ENCODE measurements at regions not wholly inside any gene's neighbourhood (a gene's known extent, or its start where the extent isn't known, plus 50 kb on each side); places are given as distances from the start of the nearest gene placed in this dataset.

DNA sequence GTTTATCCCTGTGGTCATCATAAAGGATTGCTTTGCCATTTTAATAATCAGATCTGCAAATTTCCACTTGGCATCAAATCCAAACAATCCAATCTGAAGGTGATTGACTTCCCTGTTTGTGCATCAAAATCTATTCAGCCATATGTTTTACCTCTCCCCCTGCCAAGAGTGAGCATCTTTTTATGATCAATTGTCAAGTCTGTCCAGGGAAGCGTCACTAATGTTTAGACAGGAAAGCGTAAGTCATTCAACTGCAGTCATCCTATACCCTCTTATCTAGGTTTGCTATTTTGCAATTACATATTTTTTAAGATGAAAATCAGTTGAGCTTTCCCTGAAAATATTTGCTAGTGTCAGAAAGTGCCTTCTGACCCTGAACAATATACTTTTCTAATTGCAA lies 1224.1 kb upstream of the SEL1L start:
- Mint-ChIP-seq H3K36me3 (no peaks in the 10 kb centered on the region), H3K27me3 (ENCODE audit: low read depth in 3 of 3) (peaks cover 0 to 2% (median 0%) of the 10 kb centered on the region in 3 donors), H3K4me1 (no peaks in the 10 kb centered on the region), H3K4me3 (no peak overlapping the region), H3K27ac (no peak overlapping the region), H3K9me3 (peaks cover 0 to 5% (median 2%) of the 10 kb centered on the region in 7 donors)
- Histone ChIP-seq H3K36me3 (replicated peaks in 1 of 2; ENCODE audit: control insufficient read depth in 1 of 2, insufficient read depth in 2 of 2, low read length in 2 of 2) (no peaks in the 10 kb centered on the region), H2AFZ (ENCODE audit: insufficient read depth, low read depth, low read length, poor library complexity, severe bottlenecking) (no peak overlapping the region), H3K79me2 (ENCODE audit: insufficient read depth, low read length) (no peaks in the 10 kb centered on the region), H3K27ac (ENCODE audit: low read depth in 1 of 2, low read length in 2 of 2) (no peak overlapping the region), H4K20me1 (ENCODE audit: insufficient read depth, low read length) (no peaks in the 10 kb centered on the region), H3K4me2 (replicated peaks; ENCODE audit: extremely low read depth, low read length, poor library complexity, severe bottlenecking) (no peak overlapping the region), H3K9me3 (replicated peaks in 1 of 2; ENCODE audit: control insufficient read depth in 1 of 2, insufficient read depth in 1 of 2, low read length in 2 of 2) (no peaks in the 10 kb centered on the region), H3K27me3 (ENCODE audit: control insufficient read depth in 2 of 2, insufficient read depth in 2 of 2, low read length in 2 of 2) (no peaks in the 10 kb centered on the region), H3K4me3 (replicated peaks in 1 of 3; ENCODE audit: low read depth in 2 of 3, low read length in 3 of 3) (no peak overlapping the region), H3K9ac (ENCODE audit: insufficient read depth, low read length, poor library complexity, severe bottlenecking) (no peak overlapping the region), H3K4me1 (ENCODE audit: control insufficient read depth in 1 of 2, insufficient read depth in 2 of 2, low read length in 2 of 2) (no peaks in the 10 kb centered on the region)
- no CpG with 5 or more reads among the region's 2 CpGs for WGBS (ENCODE audit: insufficient coverage)
- intact Hi-C loops (cut with micrococcal nuclease), result no loop called here
- DNase-seq, result no peak
- TF ChIP-seq, protein P1, sequence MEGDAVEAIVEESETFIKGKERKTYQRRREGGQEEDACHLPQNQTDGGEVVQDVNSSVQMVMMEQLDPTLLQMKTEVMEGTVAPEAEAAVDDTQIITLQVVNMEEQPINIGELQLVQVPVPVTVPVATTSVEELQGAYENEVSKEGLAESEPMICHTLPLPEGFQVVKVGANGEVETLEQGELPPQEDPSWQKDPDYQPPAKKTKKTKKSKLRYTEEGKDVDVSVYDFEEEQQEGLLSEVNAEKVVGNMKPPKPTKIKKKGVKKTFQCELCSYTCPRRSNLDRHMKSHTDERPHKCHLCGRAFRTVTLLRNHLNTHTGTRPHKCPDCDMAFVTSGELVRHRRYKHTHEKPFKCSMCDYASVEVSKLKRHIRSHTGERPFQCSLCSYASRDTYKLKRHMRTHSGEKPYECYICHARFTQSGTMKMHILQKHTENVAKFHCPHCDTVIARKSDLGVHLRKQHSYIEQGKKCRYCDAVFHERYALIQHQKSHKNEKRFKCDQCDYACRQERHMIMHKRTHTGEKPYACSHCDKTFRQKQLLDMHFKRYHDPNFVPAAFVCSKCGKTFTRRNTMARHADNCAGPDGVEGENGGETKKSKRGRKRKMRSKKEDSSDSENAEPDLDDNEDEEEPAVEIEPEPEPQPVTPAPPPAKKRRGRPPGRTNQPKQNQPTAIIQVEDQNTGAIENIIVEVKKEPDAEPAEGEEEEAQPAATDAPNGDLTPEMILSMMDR (IDR thresholded peaks at IDR 0.05), result no peak

DNA sequence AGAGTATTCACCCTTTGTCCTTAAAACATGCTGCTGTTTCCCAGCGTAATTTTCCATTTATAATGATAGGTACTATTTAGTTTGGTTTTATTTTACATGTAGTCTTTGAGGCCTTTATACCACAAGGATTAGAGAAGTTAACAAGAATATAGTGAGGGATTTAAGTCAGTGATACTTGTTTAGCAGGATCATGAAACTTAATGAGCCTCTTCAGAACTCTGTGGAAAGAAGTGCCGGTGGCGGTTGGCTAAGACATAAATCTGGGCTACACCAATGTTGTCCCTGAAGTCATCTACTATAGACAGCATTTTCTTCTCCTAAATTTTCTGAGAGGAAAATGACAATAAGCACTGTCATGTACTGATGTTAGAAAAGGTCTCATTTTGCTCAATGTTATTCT lies 1226.0 kb upstream of the SEL1L start:
- H3K4me1 ChIP-seq (ENCODE audit: control insufficient read depth in 1 of 2, insufficient read depth in 2 of 2, low read length in 2 of 2), result no peaks in the 10 kb centered on the region
- H4K20me1 ChIP-seq (ENCODE audit: insufficient read depth, low read length), result no peaks in the 10 kb centered on the region
- DNase-seq, result no peak
- no peak overlapping the region for H2AFZ ChIP-seq (ENCODE audit: insufficient read depth, low read depth, low read length, poor library complexity, severe bottlenecking)
- peaks cover 0 to 2% (median 0%) of the 10 kb centered on the region in 3 donors for H3K27me3 Mint-ChIP-seq (ENCODE audit: low read depth in 3 of 3)
- H3K27ac ChIP-seq (ENCODE audit: low read depth in 1 of 2, low read length in 2 of 2), result no peak overlapping the region
- H3K79me2 ChIP-seq (ENCODE audit: insufficient read depth, low read length), result no peaks in the 10 kb centered on the region
- intact Hi-C loops (cut with micrococcal nuclease), result no loop called here
- H3K27me3 ChIP-seq (ENCODE audit: control insufficient read depth in 2 of 2, insufficient read depth in 2 of 2, low read length in 2 of 2), result no peaks in the 10 kb centered on the region
- H3K4me3 Mint-ChIP-seq, result no peak overlapping the region
- H3K4me3 ChIP-seq (replicated peaks in 1 of 3; ENCODE audit: low read depth in 2 of 3, low read length in 3 of 3), result no peak overlapping the region
- H3K4me1 Mint-ChIP-seq, result no peaks in the 10 kb centered on the region
- no CpG with 5 or more reads among the region's 3 CpGs for WGBS (ENCODE audit: insufficient coverage)
- H3K36me3 Mint-ChIP-seq, result no peaks in the 10 kb centered on the region
- TF ChIP-seq, protein P1 (IDR thresholded peaks at IDR 0.05), result no peak
- no peaks in the 10 kb centered on the region for H3K36me3 ChIP-seq (replicated peaks in 1 of 2; ENCODE audit: control insufficient read depth in 1 of 2, insufficient read depth in 2 of 2, low read length in 2 of 2)
- H3K27ac Mint-ChIP-seq, result no peak overlapping the region
- H3K9me3 Mint-ChIP-seq, result peaks cover 0 to 13% (median 2%) of the 10 kb centered on the region in 7 donors
- H3K4me2 ChIP-seq (replicated peaks; ENCODE audit: extremely low read depth, low read length, poor library complexity, severe bottlenecking), result no peak overlapping the region
- no peak overlapping the region for H3K9ac ChIP-seq (ENCODE audit: insufficient read depth, low read length, poor library complexity, severe bottlenecking)
- no peaks in the 10 kb centered on the region for H3K9me3 ChIP-seq (replicated peaks in 1 of 2; ENCODE audit: control insufficient read depth in 1 of 2, insufficient read depth in 1 of 2, low read length in 2 of 2)

All from CD14-positive monocyte (primary cell).